K562 (cell line): ENCODE measurements at regions not wholly inside any gene's neighbourhood (a gene's known extent, or its start where the extent isn't known, plus 50 kb on each side); places are given as distances from the start of the nearest gene placed in this dataset.

Source experiments
- COPS2 ChIP-seq: fragments of 450-650 bp; conservative IDR thresholded peaks from 2 replicates; pipeline ENCODE4 v1.6.1; 2016; ENCODE audit warnings: mild to moderate bottlenecking, moderate library complexity
- CTCF ChIP-seq, 3 experiments: IDR thresholded peaks in 2 of 3; conservative IDR thresholded peaks in 1 of 3; 2 replicates each; pipeline ENCODE4 v1.5.1; 2011 to 2012; ENCODE audit warnings: low read length in 3 of 3, mild to moderate bottlenecking in 3 of 3, control low read depth in 2 of 3, improper control_type of control experiment in 1 of 3, inconsistent platforms in 1 of 3, low read depth in 1 of 3, mixed read lengths in 1 of 3, moderate library complexity in 1 of 3; ENCODE audit not compliant: insufficient read depth in 2 of 3
- DEAF1 ChIP-seq: fragments of 450-650 bp; formaldehyde crosslinking; IDR thresholded peaks from 2 replicates; pipeline ENCODE4 v1.4.0; 2020; ENCODE audit warnings: mild to moderate bottlenecking, moderate library complexity
- SPI1 ChIP-seq: IDR thresholded peaks from 2 replicates; pipeline ENCODE4 v1.6.1; 2011; ENCODE audit warnings: low read depth, low read length, control low read depth, borderline replicate concordance
- STAG1 ChIP-seq: sonication (generic); formaldehyde crosslinking; IDR thresholded peaks from 2 replicates; pipeline ENCODE4 v1.5.0; 2020; ENCODE audit warnings: missing genetic modification reagents, borderline replicate concordance
- ZNF184 ChIP-seq: sonication (generic); formaldehyde crosslinking; IDR thresholded peaks from 2 replicates; pipeline ENCODE4 v1.5.0; 2020; ENCODE audit warnings: missing genetic modification reagents
- TF ChIP-seq, protein P1 (sequence below), 2 experiments: fragments of 450-650 bp; formaldehyde crosslinking in 1 of 2; IDR thresholded peaks; 2 replicates each; pipeline versions ENCODE4 v1.4.0 to v1.6.1; 2014 to 2020; ENCODE audit warnings: mild to moderate bottlenecking in 2 of 2, borderline replicate concordance in 1 of 2, low read depth in 1 of 2

DNA sequence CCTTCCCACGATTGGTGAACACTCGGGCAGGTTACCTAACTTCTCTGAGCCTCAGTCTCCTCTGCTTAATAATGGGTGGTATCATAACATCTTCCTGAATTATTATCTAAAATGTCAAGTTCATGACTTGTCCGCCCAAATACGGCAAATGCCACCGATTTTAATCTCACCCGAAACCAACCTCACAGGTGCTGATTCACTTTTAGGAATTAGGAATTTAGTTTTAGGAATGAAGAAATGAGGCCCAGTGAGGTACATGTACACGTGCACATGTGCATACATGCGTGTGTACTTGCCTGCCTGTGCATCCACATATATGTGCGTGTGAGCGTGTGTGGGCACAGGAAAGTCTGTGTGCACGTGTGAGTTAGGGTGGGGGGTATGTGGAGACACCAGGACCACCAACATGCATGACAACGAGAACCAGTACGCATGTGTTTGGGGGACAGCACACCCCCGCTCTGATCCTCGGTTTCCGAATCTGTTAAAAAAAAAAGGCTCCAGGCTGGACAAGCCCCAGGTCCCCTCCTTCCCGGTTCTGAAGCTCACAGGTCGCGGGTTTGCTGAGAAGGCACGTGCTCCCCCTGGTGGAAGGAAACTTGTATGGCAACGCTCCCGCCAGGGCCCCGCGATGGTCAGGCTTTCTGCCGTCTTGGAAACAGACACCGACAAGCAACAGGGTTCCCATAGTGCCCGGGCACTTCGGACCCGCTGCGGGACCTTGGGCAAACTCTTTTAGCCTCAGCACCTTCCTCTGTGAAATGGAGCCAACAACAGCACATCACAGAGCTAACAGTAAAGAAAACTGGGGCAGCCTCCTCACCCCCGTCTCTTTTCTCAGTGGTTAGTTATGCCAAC is 219.2 kb downstream of the RBFOX3 start (continued):
- TF ChIP-seq, protein P1, sequence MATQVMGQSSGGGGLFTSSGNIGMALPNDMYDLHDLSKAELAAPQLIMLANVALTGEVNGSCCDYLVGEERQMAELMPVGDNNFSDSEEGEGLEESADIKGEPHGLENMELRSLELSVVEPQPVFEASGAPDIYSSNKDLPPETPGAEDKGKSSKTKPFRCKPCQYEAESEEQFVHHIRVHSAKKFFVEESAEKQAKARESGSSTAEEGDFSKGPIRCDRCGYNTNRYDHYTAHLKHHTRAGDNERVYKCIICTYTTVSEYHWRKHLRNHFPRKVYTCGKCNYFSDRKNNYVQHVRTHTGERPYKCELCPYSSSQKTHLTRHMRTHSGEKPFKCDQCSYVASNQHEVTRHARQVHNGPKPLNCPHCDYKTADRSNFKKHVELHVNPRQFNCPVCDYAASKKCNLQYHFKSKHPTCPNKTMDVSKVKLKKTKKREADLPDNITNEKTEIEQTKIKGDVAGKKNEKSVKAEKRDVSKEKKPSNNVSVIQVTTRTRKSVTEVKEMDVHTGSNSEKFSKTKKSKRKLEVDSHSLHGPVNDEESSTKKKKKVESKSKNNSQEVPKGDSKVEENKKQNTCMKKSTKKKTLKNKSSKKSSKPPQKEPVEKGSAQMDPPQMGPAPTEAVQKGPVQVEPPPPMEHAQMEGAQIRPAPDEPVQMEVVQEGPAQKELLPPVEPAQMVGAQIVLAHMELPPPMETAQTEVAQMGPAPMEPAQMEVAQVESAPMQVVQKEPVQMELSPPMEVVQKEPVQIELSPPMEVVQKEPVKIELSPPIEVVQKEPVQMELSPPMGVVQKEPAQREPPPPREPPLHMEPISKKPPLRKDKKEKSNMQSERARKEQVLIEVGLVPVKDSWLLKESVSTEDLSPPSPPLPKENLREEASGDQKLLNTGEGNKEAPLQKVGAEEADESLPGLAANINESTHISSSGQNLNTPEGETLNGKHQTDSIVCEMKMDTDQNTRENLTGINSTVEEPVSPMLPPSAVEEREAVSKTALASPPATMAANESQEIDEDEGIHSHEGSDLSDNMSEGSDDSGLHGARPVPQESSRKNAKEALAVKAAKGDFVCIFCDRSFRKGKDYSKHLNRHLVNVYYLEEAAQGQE (IDR thresholded peaks at IDR 0.05; ENCODE audit: borderline replicate concordance): peak; percentile 65
- TF ChIP-seq, protein P1 (CRISPR knock-in tag; IDR thresholded peaks at IDR 0.05; ENCODE audit: low read depth): no peak
- TF ChIP-seq SPI1 (no peak), DEAF1 (peak; percentile 24; the same call in 1 of the 2 replicates), ZNF184 (no peak), STAG1 (CRISPR knock-in tag) (peak; percentile 55; the same call in 1 of the 2 replicates), COPS2 (no peak), CTCF (IDR thresholded peaks at IDR 0.05 in 2 of 3, conservative IDR thresholded peaks at IDR 0.05 in 1 of 3; ENCODE audit: insufficient read depth in 2 of 3, low read depth in 1 of 3, low read length in 3 of 3) (peak; percentile 79 to 82 (median 81))
